Prostate gland (tissue), 2 donors: ENCODE measurements at regions not wholly inside any gene's neighbourhood (a gene's known extent, or its start where the extent isn't known, plus 50 kb on each side); places are given as distances from the start of the nearest gene placed in this dataset.

Source experiments
- DNase-seq: peaks from one replicate; pipeline ENCODE4 v3.0.0-alpha.2; 2019; ENCODE audit warnings: low spot score
- H3K27ac ChIP-seq, 2 donors: fragments of 200-600 bp; sonication (generic); 2 replicates each; pipeline ENCODE4 v1.5.1; 2017 to 2019
- H3K27me3 ChIP-seq: fragments of 200-600 bp; sonication (generic); replicated peaks from 2 replicates; pipeline ENCODE4 v1.5.1; 2019; ENCODE audit not compliant: insufficient read depth
- H3K36me3 ChIP-seq, 2 donors: fragments of 200-600 bp; sonication (generic); 1 replicate in 1 of 2; 2 replicates in 1 of 2; pipeline versions ENCODE4 v1.5.1 to v1.8.1; 2017 to 2019
- H3K4me1 ChIP-seq: fragments of 200-600 bp; sonication (generic); replicated peaks from 2 replicates; pipeline ENCODE4 v1.5.1; 2019
- H3K4me3 ChIP-seq, 2 donors: fragments of 200-600 bp; sonication (generic); 2 replicates each; pipeline ENCODE4 v1.5.1; 2017 to 2019
- H3K9me3 ChIP-seq: fragments of 200-600 bp; sonication (generic); 2 replicates; pipeline ENCODE4 v1.5.1; 2017
- CTCF ChIP-seq, 4 experiments: fragments of 200-600 bp in 2 of 4; fragments of 450-650 bp in 2 of 4; sonication (generic) in 2 of 4; IDR thresholded peaks; 1 replicate in 3 of 4; 2 replicates in 1 of 4; pipeline ENCODE4 v1.5.1; 2016 to 2019; ENCODE audit warnings: antibody characterized with exemption in 4 of 4, mild to moderate bottlenecking in 2 of 4, moderate library complexity in 2 of 4
- POLR2A ChIP-seq: fragments of 450-650 bp; IDR thresholded peaks from one replicate; pipeline ENCODE4 v1.6.1; 2016; ENCODE audit warnings: antibody characterized with exemption, mild to moderate bottlenecking
- POLR2AphosphoS5 ChIP-seq: sonication (generic); formaldehyde crosslinking; IDR thresholded peaks from one replicate; pipeline ENCODE4 v1.6.1; 2017; ENCODE audit warnings: antibody characterized with exemption
- WGBS: methylation state at CpG from one replicate; pipeline ENCODE4 v1.1.5; 2018; 5-methylcytosine and 5-hydroxymethylcytosine counted together
- intact Hi-C: fragments of 100-400 bp; cut with DNase I; formaldehyde crosslinking; loops from one replicate; pipeline ENCODE4 v1.14.2; 2022

- H3K4me3 ChIP-seq: no peak overlapping the region
- TF ChIP-seq CTCF (IDR thresholded peaks at IDR 0.05) (no peak), POLR2A (no peak), POLR2AphosphoS5 (no peak)
- H3K36me3 ChIP-seq: no peaks in the 10 kb centered on the region
- 97% methylated on average over 1 of the region's 1 CpG for WGBS
- intact Hi-C loops: no loop called here
- H3K27ac ChIP-seq: no peak overlapping the region
- H3K27me3 ChIP-seq: no peaks in the 10 kb centered on the region
- no peaks in the 10 kb centered on the region for H3K9me3 ChIP-seq
- no peaks in the 10 kb centered on the region for H3K4me1 ChIP-seq
- DNase-seq: no peak
Observed at GRCh38 chr13:84303035-84303434, 420.8 kb upstream of the SLITRK1 start.

GRCh38 chr13:84297251-84297650 lies 415.0 kb upstream of the SLITRK1 start:
- no peak for DNase-seq
- Histone ChIP-seq H3K4me1 (no peaks in the 10 kb centered on the region), H3K9me3 (no peaks in the 10 kb centered on the region), H3K27me3 (no peaks in the 10 kb centered on the region), H3K27ac (no peak overlapping the region), H3K4me3 (no peak overlapping the region), H3K36me3 (no peaks in the 10 kb centered on the region)
- TF ChIP-seq CTCF (IDR thresholded peaks at IDR 0.05) (no peak), POLR2A (no peak), POLR2AphosphoS5 (no peak)
- intact Hi-C loops: no loop called here

- TF ChIP-seq POLR2AphosphoS5 (no peak), POLR2A (no peak), CTCF (IDR thresholded peaks at IDR 0.05) (no peak)
- intact Hi-C loops: no loop called here
- DNase-seq: no peak
- H3K27ac ChIP-seq: no peak overlapping the region
- no peaks in the 10 kb centered on the region for H3K9me3 ChIP-seq
- no peaks in the 10 kb centered on the region for H3K27me3 ChIP-seq
- WGBS: 81% methylated on average over 2 of the region's 2 CpGs
- H3K36me3 ChIP-seq: no peaks in the 10 kb centered on the region
- no peak overlapping the region for H3K4me3 ChIP-seq
- H3K4me1 ChIP-seq: no peaks in the 10 kb centered on the region
Observed at GRCh38 chr13:84296401-84296800, 414.1 kb upstream of the SLITRK1 start.

GRCh38 chr13:84294576-84294975 lies 412.3 kb upstream of the SLITRK1 start:
- intact Hi-C loops: no loop called here
- Histone ChIP-seq H3K4me3 (no peak overlapping the region), H3K9me3 (no peaks in the 10 kb centered on the region), H3K27me3 (no peaks in the 10 kb centered on the region), H3K36me3 (no peaks in the 10 kb centered on the region), H3K27ac (no peak overlapping the region), H3K4me1 (no peaks in the 10 kb centered on the region)
- no peak for DNase-seq
- WGBS: 74% methylated on average over 3 of the region's 3 CpGs
- no peak for TF ChIP-seq POLR2A
- no peak for TF ChIP-seq POLR2AphosphoS5
- no peak for TF ChIP-seq CTCF (IDR thresholded peaks at IDR 0.05)

- Histone ChIP-seq H3K9me3 (no peaks in the 10 kb centered on the region), H3K4me1 (no peaks in the 10 kb centered on the region), H3K27ac (no peak overlapping the region), H3K27me3 (no peaks in the 10 kb centered on the region), H3K36me3 (no peaks in the 10 kb centered on the region), H3K4me3 (no peak overlapping the region)
- no peak for DNase-seq
- TF ChIP-seq POLR2A: no peak
- 50% methylated on average over 4 of the region's 4 CpGs for WGBS
- intact Hi-C loops: no loop called here
Observed at GRCh38 chr13:84290386-84290785, 408.1 kb upstream of the SLITRK1 start.

GRCh38 chr13:84279166-84279565 lies 396.9 kb upstream of the SLITRK1 start:
- intact Hi-C loops: no loop called here
- 81% methylated on average over 2 of the region's 2 CpGs for WGBS

More at GRCh38 chr13:84279166-84279565, 396.9 kb upstream of the SLITRK1 start:
- Histone ChIP-seq H3K27ac (no peak overlapping the region), H3K4me3 (no peak overlapping the region), H3K27me3 (no peaks in the 10 kb centered on the region), H3K36me3 (no peaks in the 10 kb centered on the region), H3K9me3 (no peaks in the 10 kb centered on the region), H3K4me1 (no peaks in the 10 kb centered on the region)
- DNase-seq: no peak
- TF ChIP-seq POLR2A (no peak), CTCF (IDR thresholded peaks at IDR 0.05) (no peak), POLR2AphosphoS5 (no peak)
